KMS-11 (cell line): ENCODE measurements at regions not wholly inside any gene's neighbourhood (a gene's known extent, or its start where the extent isn't known, plus 50 kb on each side); places are given as distances from the start of the nearest gene placed in this dataset.
"Not testable (repeated sequence)": the region's sequence is repeated elsewhere in the genome, so short reads cannot be mapped to it uniquely, and the experiment has no call there.

Source experiments
- H2AFZ ChIP-seq: fragments of 200-600 bp; sonication (generic); 2 replicates; pipeline ENCODE4 v1.6.1; 2016; ENCODE audit warnings: antibody characterized with exemption, mixed run types, low read depth
- H3K27ac ChIP-seq: fragments of 200-600 bp; sonication (generic); 2 replicates; pipeline ENCODE4 v1.6.1; 2016; ENCODE audit warnings: mild to moderate bottlenecking, mixed run types
- H3K27me3 ChIP-seq: fragments of 200-600 bp; sonication (generic); 2 replicates; pipeline ENCODE4 v1.6.1; 2017; ENCODE audit warnings: mild to moderate bottlenecking, low read depth, mixed run types, moderate library complexity; ENCODE audit not compliant: insufficient read depth
- H3K36me3 ChIP-seq: fragments of 200-600 bp; sonication (generic); 2 replicates; pipeline ENCODE4 v1.6.1; 2017; ENCODE audit warnings: mild to moderate bottlenecking, mixed run types; ENCODE audit not compliant: insufficient read depth
- H3K4me1 ChIP-seq: fragments of 200-600 bp; sonication (generic); 2 replicates; pipeline ENCODE4 v1.6.1; 2016; ENCODE audit warnings: mild to moderate bottlenecking, low read depth, mixed run types; ENCODE audit not compliant: poor library complexity, severe bottlenecking
- H3K4me2 ChIP-seq: fragments of 200-600 bp; sonication (generic); 2 replicates; pipeline ENCODE4 v1.7.0; 2016; ENCODE audit warnings: mild to moderate bottlenecking, mixed run types
- H3K4me3 ChIP-seq: fragments of 200-600 bp; sonication (generic); IDR thresholded peaks from 2 replicates; pipeline ENCODE4 v1.6.1; 2017; ENCODE audit warnings: low read depth, low read length, mixed read lengths; ENCODE audit not compliant: insufficient read depth
- H3K79me2 ChIP-seq: fragments of 200-600 bp; sonication (generic); 2 replicates; pipeline ENCODE4 v1.6.1; 2016; ENCODE audit warnings: low read depth, mixed run types; ENCODE audit not compliant: insufficient read depth
- H3K9ac ChIP-seq: fragments of 200-600 bp; sonication (generic); 2 replicates; pipeline ENCODE4 v1.6.1; 2016; ENCODE audit warnings: mild to moderate bottlenecking, mixed run types
- H4K20me1 ChIP-seq: fragments of 200-600 bp; sonication (generic); 2 replicates; pipeline ENCODE4 v1.6.1; 2016; ENCODE audit warnings: mild to moderate bottlenecking, mixed run types; ENCODE audit not compliant: insufficient read depth
- TF ChIP-seq, protein P1 (sequence below): fragments of 200-600 bp; sonication (generic); conservative IDR thresholded peaks from 2 replicates; pipeline ENCODE4 v1.6.1; 2017; ENCODE audit warnings: low read depth, mild to moderate bottlenecking, antibody characterized with exemption, low read length, moderate library complexity, mixed read lengths

- H3K4me1 ChIP-seq, H3K4me2 ChIP-seq, H3K4me3 ChIP-seq, H3K36me3 ChIP-seq, H3K79me2 ChIP-seq, H3K27ac ChIP-seq, H4K20me1 ChIP-seq, H3K27me3 ChIP-seq, H2AFZ ChIP-seq, H3K9ac ChIP-seq: not testable (repeated sequence)
Observed at GRCh38 chr5:21274361-21274760, 1286.4 kb upstream of the CDH18 start.

GRCh38 chr5:21263361-21263760 lies 1275.4 kb upstream of the CDH18 start:
- Histone ChIP-seq H3K36me3 (no peaks in the 10 kb centered on the region), H3K9ac (no peak overlapping the region), H3K4me1 (no peaks in the 10 kb centered on the region), H3K4me2 (no peak overlapping the region), H4K20me1 (no peaks in the 10 kb centered on the region), H3K4me3 (no peak overlapping the region), H3K79me2 (no peaks in the 10 kb centered on the region), H3K27me3 (no peaks in the 10 kb centered on the region), H3K27ac (no peak overlapping the region), H2AFZ (no peak overlapping the region)
- TF ChIP-seq, protein P1, sequence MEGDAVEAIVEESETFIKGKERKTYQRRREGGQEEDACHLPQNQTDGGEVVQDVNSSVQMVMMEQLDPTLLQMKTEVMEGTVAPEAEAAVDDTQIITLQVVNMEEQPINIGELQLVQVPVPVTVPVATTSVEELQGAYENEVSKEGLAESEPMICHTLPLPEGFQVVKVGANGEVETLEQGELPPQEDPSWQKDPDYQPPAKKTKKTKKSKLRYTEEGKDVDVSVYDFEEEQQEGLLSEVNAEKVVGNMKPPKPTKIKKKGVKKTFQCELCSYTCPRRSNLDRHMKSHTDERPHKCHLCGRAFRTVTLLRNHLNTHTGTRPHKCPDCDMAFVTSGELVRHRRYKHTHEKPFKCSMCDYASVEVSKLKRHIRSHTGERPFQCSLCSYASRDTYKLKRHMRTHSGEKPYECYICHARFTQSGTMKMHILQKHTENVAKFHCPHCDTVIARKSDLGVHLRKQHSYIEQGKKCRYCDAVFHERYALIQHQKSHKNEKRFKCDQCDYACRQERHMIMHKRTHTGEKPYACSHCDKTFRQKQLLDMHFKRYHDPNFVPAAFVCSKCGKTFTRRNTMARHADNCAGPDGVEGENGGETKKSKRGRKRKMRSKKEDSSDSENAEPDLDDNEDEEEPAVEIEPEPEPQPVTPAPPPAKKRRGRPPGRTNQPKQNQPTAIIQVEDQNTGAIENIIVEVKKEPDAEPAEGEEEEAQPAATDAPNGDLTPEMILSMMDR = no peak

GRCh38 chr5:21254161-21254560 lies 1266.2 kb upstream of the CDH18 start:
- H3K27ac ChIP-seq = no peak overlapping the region
- no peaks in the 10 kb centered on the region for H3K27me3 ChIP-seq
- H3K4me3 ChIP-seq = no peak overlapping the region
- no peak overlapping the region for H3K9ac ChIP-seq
- H3K36me3 ChIP-seq = no peaks in the 10 kb centered on the region
- H3K4me1 ChIP-seq = no peaks in the 10 kb centered on the region
- no peak overlapping the region for H3K4me2 ChIP-seq
- H3K79me2 ChIP-seq = no peaks in the 10 kb centered on the region
- no peak overlapping the region for H2AFZ ChIP-seq
- no peaks in the 10 kb centered on the region for H4K20me1 ChIP-seq
- TF ChIP-seq, protein P1 = no peak

DNA sequence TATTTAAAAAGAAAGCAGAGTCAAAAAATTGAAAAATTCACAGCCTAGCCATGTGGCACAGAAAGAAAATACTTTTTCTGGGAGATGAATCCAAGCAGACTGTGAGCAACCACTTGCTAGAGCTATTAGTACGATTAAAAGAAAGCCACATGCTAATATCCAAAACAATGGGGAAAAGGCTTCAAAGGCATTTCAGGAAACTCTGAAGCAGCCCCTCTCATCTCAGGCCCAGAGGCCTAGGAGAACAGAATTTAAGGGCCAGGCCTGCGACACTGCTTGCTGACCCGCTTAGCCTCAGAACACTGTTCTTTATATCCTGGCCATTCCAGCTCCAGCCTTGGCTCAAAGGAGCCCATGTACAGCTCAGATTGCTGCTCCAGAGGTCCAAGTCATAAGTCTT lies 1257.0 kb upstream of the CDH18 start:
- Histone ChIP-seq H3K4me2 (no peak overlapping the region), H3K4me3 (no peak overlapping the region), H3K27me3 (no peaks in the 10 kb centered on the region), H3K4me1 (no peaks in the 10 kb centered on the region), H3K27ac (no peak overlapping the region), H2AFZ (no peak overlapping the region), H3K36me3 (no peaks in the 10 kb centered on the region), H3K79me2 (no peaks in the 10 kb centered on the region), H4K20me1 (no peaks in the 10 kb centered on the region), H3K9ac (no peak overlapping the region)
- TF ChIP-seq, protein P1 = no peak

GRCh38 chr5:21238786-21239185 lies 1250.8 kb upstream of the CDH18 start:
- Histone ChIP-seq H3K36me3 (no peaks in the 10 kb centered on the region), H2AFZ (no peak overlapping the region), H3K79me2 (no peaks in the 10 kb centered on the region), H3K4me2 (no peak overlapping the region), H3K9ac (no peak overlapping the region), H3K27me3 (no peaks in the 10 kb centered on the region), H3K4me1 (no peaks in the 10 kb centered on the region), H3K27ac (no peak overlapping the region), H4K20me1 (no peaks in the 10 kb centered on the region), H3K4me3 (no peak overlapping the region)
- TF ChIP-seq, protein P1 = no peak
